GM10248 (cell line): ENCODE measurements at regions not wholly inside any gene's neighbourhood (a gene's known extent, or its start where the extent isn't known, plus 50 kb on each side); places are given as distances from the start of the nearest gene placed in this dataset.

ENCODE experiments used
- CTCF ChIA-PET: fragments of 300-600 bp; sonication (Branson Sonifier 250); formaldehyde crosslinking; extraction: SDS; loops from one replicate; lab custom pipeline; 2021; ENCODE audit warnings: antibody characterized with exemption; lab: Yijun Ruan, JAX
- POLR2A ChIA-PET: fragments of 350-650 bp; sonication (Branson Sonifier 250); formaldehyde crosslinking; extraction: SDS; loops from one replicate; lab custom pipeline; 2020; ENCODE audit warnings: antibody characterized with exemption; lab: Yijun Ruan, JAX
- DNase-seq: peaks from one replicate; pipeline ENCODE4 v3.0.0; 2012; ENCODE audit errors: extremely low spot score
- TF ChIP-seq, protein P1 (sequence below): IDR thresholded peaks from 2 replicates; pipeline ENCODE4 v1.5.1; 2012; ENCODE audit warnings: mild to moderate bottlenecking, low read depth; ENCODE audit errors: extremely low read depth, missing control alignments, control extremely low read depth

DNA sequence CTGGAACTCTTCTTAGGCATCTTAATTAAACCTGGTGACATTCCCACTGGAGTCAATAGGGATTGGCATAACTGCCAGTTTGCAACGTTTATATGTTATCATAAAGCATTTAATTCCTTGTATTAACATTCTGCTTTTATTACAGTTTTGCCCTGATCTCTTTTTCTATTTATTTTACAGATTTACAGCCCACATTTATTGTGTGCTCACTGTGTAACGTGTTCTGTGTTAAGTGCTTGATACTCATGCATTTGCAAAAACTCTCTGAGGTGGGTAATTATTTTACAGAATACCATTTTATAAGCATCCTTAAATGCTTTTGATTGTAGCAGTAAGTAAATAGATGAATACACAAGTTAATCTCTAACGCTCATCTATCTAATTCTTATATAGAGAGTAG is 341.5 kb upstream of the FAR2 start:
- TF ChIP-seq, protein P1, sequence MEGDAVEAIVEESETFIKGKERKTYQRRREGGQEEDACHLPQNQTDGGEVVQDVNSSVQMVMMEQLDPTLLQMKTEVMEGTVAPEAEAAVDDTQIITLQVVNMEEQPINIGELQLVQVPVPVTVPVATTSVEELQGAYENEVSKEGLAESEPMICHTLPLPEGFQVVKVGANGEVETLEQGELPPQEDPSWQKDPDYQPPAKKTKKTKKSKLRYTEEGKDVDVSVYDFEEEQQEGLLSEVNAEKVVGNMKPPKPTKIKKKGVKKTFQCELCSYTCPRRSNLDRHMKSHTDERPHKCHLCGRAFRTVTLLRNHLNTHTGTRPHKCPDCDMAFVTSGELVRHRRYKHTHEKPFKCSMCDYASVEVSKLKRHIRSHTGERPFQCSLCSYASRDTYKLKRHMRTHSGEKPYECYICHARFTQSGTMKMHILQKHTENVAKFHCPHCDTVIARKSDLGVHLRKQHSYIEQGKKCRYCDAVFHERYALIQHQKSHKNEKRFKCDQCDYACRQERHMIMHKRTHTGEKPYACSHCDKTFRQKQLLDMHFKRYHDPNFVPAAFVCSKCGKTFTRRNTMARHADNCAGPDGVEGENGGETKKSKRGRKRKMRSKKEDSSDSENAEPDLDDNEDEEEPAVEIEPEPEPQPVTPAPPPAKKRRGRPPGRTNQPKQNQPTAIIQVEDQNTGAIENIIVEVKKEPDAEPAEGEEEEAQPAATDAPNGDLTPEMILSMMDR, result no peak
- CTCF ChIA-PET, result no interaction called here
- no peak for DNase-seq
- POLR2A ChIA-PET, result no interaction called here

DNA sequence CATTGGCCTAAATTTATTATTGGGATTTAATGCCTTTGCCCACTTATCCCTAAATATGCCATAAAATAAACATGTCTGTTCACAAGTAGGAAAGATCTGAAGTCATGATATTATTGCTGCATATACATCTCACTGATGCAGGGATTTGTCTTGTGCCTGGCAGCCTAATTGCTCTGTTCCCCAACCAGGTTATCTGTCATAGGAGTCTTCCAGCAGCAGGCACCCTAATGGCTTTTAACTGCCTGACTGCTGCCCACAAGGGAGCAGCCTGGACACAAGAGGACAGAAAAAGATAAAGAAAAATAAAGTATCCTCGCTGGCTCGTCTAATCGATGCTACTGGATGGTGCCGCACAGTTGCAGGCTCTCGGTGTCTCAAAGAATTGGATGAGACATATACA is 337.6 kb upstream of the FAR2 start:
- POLR2A ChIA-PET, result no interaction called here
- TF ChIP-seq, protein P1, result no peak
- CTCF ChIA-PET, result no interaction called here
- DNase-seq, result no peak

DNA sequence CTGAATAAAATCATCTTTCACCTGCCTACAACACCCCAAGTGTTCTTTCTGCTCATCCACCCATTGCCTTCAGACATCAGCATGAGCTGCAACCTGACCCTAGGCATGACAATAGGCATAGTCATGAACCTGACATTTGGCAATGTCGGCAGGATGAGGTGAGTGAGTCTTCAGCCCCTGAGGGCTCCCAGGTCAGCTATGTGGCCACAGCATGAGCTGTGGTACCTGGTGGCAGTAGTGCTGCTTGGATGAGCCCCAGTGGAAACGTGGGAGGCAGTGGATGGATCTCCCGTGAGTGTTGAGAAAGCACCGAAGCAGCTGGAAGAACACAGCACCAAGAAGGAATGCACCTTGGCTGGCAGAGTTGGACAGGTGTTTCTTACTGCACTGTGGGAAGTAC is 334.8 kb upstream of the FAR2 start:
- ChIA-PET CTCF (interaction anchor here (1.2 to 2.9 kb wide), 3 partner anchors 10 to 26 kb away, joined by 4 to 19 read pairs (median 6); no protein-coding TSS in a partner anchor), POLR2A (no interaction called here)
- no peak for DNase-seq
- TF ChIP-seq, protein P1, result no peak

- POLR2A ChIA-PET, result no interaction called here
- TF ChIP-seq, protein P1, result no peak
- DNase-seq, result no peak
- CTCF ChIA-PET, result no interaction called here
These were observed 331.6 kb upstream of the FAR2 start for GRCh38 chr12:28817524-28817923.

GRCh38 chr12:28824193-28824846 is 324.8 kb upstream of the FAR2 start:
- TF ChIP-seq, protein P1, result no peak
- CTCF ChIA-PET, result interaction anchor here (1.5 to 4.2 kb wide), 2 partner anchors 8 to 48 kb away, joined by 3 to 19 read pairs; no protein-coding TSS in a partner anchor
- DNase-seq, result no peak
- POLR2A ChIA-PET, result no interaction called here

DNA sequence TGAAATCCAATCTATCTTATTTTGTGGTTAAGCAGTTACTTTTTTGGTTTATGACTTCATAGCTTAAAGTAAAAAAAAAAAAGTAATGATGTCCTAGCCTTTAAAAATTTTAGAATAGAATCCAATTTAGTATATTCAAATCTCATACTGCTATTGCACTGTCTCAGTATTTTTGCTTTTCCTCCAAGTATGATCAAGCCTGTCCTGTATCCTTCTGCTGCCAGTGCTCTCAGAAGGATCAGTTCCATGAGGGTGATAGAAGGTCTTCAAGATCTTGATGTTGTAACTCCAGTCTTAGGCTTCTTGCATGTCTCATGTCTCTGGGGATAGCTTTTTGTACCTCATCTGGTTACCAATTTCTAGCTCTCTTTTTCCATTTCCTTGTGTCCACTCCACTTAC is 324.2 kb upstream of the FAR2 start:
- ChIA-PET CTCF (interaction anchor here (1.5 to 4.2 kb wide), 2 partner anchors 9 to 47 kb away, joined by 3 to 19 read pairs; no protein-coding TSS in a partner anchor), POLR2A (no interaction called here)
- TF ChIP-seq, protein P1, result no peak
- DNase-seq, result no peak
